GM12878 (cell line): ENCODE measurements at regions not wholly inside any gene's neighbourhood (a gene's known extent, or its start where the extent isn't known, plus 50 kb on each side); places are given as distances from the start of the nearest gene placed in this dataset.
A peak's percentile ranks its signal among the peaks of the same experiment; 100 is the strongest.

Experiments used
- BHLHE40 ChIP-seq, 2 experiments: fragments of 450-650 bp in 1 of 2; IDR thresholded peaks; 2 replicates each; pipeline ENCODE4 v1.6.1; 2011 to 2017; ENCODE audit warnings: low read depth in 2 of 2, borderline replicate concordance in 1 of 2, improper control_type of control experiment in 1 of 2, low read length in 1 of 2, mild to moderate bottlenecking in 1 of 2
- CHD2 ChIP-seq: IDR thresholded peaks from 2 replicates; pipeline ENCODE4 v1.6.1; 2011; ENCODE audit warnings: low read depth, low read length, improper control_type of control experiment, borderline replicate concordance
- CHD4 ChIP-seq: fragments of 200-600 bp; sonication (generic); IDR thresholded peaks from 2 replicates; pipeline ENCODE4 v1.6.1; 2016; ENCODE audit warnings: mild to moderate bottlenecking
- CTCF ChIP-seq, 3 experiments: IDR thresholded peaks in 2 of 3; conservative IDR thresholded peaks in 1 of 3; 2 replicates each; pipeline ENCODE4 v1.5.1; 2011; ENCODE audit warnings: low read depth in 3 of 3, low read length in 3 of 3, mild to moderate bottlenecking in 3 of 3, control low read depth in 2 of 3, moderate library complexity in 2 of 3, inconsistent platforms in 1 of 3, mixed read lengths in 1 of 3; ENCODE audit not compliant: control insufficient read depth in 2 of 3, insufficient read depth in 1 of 3; ENCODE audit errors: extremely low read depth in 1 of 3
- E2F4 ChIP-seq: IDR thresholded peaks from 2 replicates; pipeline ENCODE4 v1.6.1; 2012; ENCODE audit warnings: low read depth, low read length, improper control_type of control experiment
- FOXK2 ChIP-seq: fragments of 450-650 bp; IDR thresholded peaks from 2 replicates; pipeline ENCODE4 v1.6.1; 2017; ENCODE audit warnings: mild to moderate bottlenecking, moderate library complexity
- MTA2 ChIP-seq: fragments of 450-650 bp; IDR thresholded peaks from 2 replicates; pipeline ENCODE4 v1.6.1; 2016; ENCODE audit warnings: low read depth, mild to moderate bottlenecking, moderate library complexity
- MTA3 ChIP-seq: IDR thresholded peaks from 2 replicates; pipeline ENCODE4 v1.6.1; 2012; ENCODE audit warnings: low read length, inconsistent platforms, borderline replicate concordance
- NKRF ChIP-seq: fragments of 450-650 bp; conservative IDR thresholded peaks from 2 replicates; pipeline ENCODE4 v1.6.1; 2017; ENCODE audit warnings: mild to moderate bottlenecking, moderate library complexity
- PAX5 ChIP-seq: IDR thresholded peaks from 2 replicates; pipeline ENCODE4 v1.6.1; 2011; ENCODE audit warnings: low read depth, low read length, borderline replicate concordance
- SKIL ChIP-seq: fragments of 450-650 bp; IDR thresholded peaks from 2 replicates; pipeline ENCODE4 v1.6.1; 2017; ENCODE audit warnings: mild to moderate bottlenecking, low read depth, inconsistent platforms; ENCODE audit not compliant: poor library complexity, severe bottlenecking
- TBL1XR1 ChIP-seq: IDR thresholded peaks from 2 replicates; pipeline ENCODE4 v1.6.1; 2012; ENCODE audit warnings: low read depth, low read length, improper control_type of control experiment
- ZNF592 ChIP-seq: fragments of 450-650 bp; IDR thresholded peaks from 2 replicates; pipeline ENCODE4 v1.6.1; 2017; ENCODE audit warnings: mild to moderate bottlenecking, moderate library complexity
- ZNF687 ChIP-seq: fragments of 450-650 bp; IDR thresholded peaks from 2 replicates; pipeline ENCODE4 v1.6.1; 2017; ENCODE audit warnings: mild to moderate bottlenecking, moderate library complexity

GRCh38 chr6:113645576-113645970, 211.6 kb upstream of the MARCKS start (continued):
- TF ChIP-seq ZNF687 (peak; percentile 83), ZNF592 (no peak), NKRF (0 out of 2 replicates have a peak, but pooled peaks have one; percentile 8), BHLHE40 (IDR thresholded peaks at IDR 0.05; ENCODE audit: borderline replicate concordance in 1 of 2, low read depth in 2 of 2, low read length in 1 of 2) (peak; percentile 54 to 68; a peak in 3 of 4 replicates), CHD4 (no peak), PAX5 (no peak), CTCF (IDR thresholded peaks at IDR 0.05 in 2 of 3, conservative IDR thresholded peaks at IDR 0.05 in 1 of 3; ENCODE audit: control insufficient read depth in 2 of 3, extremely low read depth in 1 of 3, insufficient read depth in 1 of 3, low read depth in 3 of 3, low read length in 3 of 3) (no peak), FOXK2 (no peak), CHD2 (no peak), SKIL (no peak), MTA3 (no peak), E2F4 (no peak), TBL1XR1 (no peak), MTA2 (no peak)
